ENCODE measurements at regions not wholly inside any gene's neighbourhood (a gene's known extent, or its start where the extent isn't known, plus 50 kb on each side); places are given as distances from the start of the nearest gene placed in this dataset.
A peak's percentile ranks its signal among the peaks of the same experiment; 100 is the strongest.

GRCh38 chr13:21813110-21813509 lies 142.2 kb downstream of the FGF9 start:
- no peak overlapping the region for H3K4me3 ChIP-seq
- WGBS, 2 donors = 93 to 94% methylated on average over 4 of the region's 4 CpGs
- no peaks in the 10 kb centered on the region for H3K36me3 ChIP-seq (ENCODE audit: low read depth, missing control alignments)
- H3K4me1 ChIP-seq = no peaks in the 10 kb centered on the region
- no peaks in the 10 kb centered on the region for H3K27me3 ChIP-seq
- TF ChIP-seq POLR2A (IDR thresholded peaks at IDR 0.05) (no peak), CTCF (IDR thresholded peaks at IDR 0.05) (no peak)
- no peak for DNase-seq
- intact Hi-C loops (cut with DNase I; ENCODE audit: low total_unique reads) = no loop called here
- H3K27ac ChIP-seq = no peak overlapping the region
- no peaks in the 10 kb centered on the region for H3K9me3 ChIP-seq

- no peak for DNase-seq
- WGBS, 2 donors = 33 to 53% methylated on average over 4 of the region's 4 CpGs
- no peaks in the 10 kb centered on the region for H3K27me3 ChIP-seq
- H3K4me1 ChIP-seq = no peaks in the 10 kb centered on the region
- H3K4me3 ChIP-seq = no peak overlapping the region
- no peaks in the 10 kb centered on the region for H3K36me3 ChIP-seq (ENCODE audit: low read depth, missing control alignments)
- H3K9me3 ChIP-seq = no peaks in the 10 kb centered on the region
- TF ChIP-seq CTCF (IDR thresholded peaks at IDR 0.05) (no peak), POLR2A (IDR thresholded peaks at IDR 0.05) (no peak)
- intact Hi-C loops (cut with DNase I; ENCODE audit: low total_unique reads) = no loop called here
- no peak overlapping the region for H3K27ac ChIP-seq
Measured at GRCh38 chr13:21813844-21814243, 143.0 kb downstream of the FGF9 start.

GRCh38 chr13:21814604-21815003 lies 143.7 kb downstream of the FGF9 start:
- intact Hi-C loops (cut with DNase I; ENCODE audit: low total_unique reads) = no loop called here
- 65 to 71% methylated on average over 7 of the region's 7 CpGs for WGBS, 2 donors

GRCh38 chr13:21817878-21818277 lies 147.0 kb downstream of the FGF9 start:
- Histone ChIP-seq H3K27me3 (no peaks in the 10 kb centered on the region), H3K36me3 (ENCODE audit: low read depth, missing control alignments) (no peaks in the 10 kb centered on the region), H3K27ac (no peak overlapping the region), H3K9me3 (no peaks in the 10 kb centered on the region), H3K4me1 (no peaks in the 10 kb centered on the region), H3K4me3 (peak overlapping the region; percentile 38 to 39)
- intact Hi-C loops (cut with DNase I; ENCODE audit: low total_unique reads) = no loop called here
- 57 to 67% methylated on average over 3 to 22 of the region's 25 CpGs for WGBS, 2 donors
- TF ChIP-seq CTCF (IDR thresholded peaks at IDR 0.05) (no peak), POLR2A (IDR thresholded peaks at IDR 0.05) (no peak)
- DNase-seq = no peak

More at GRCh38 chr13:21814604-21815003, 143.7 kb downstream of the FGF9 start:
- Histone ChIP-seq H3K4me1 (no peaks in the 10 kb centered on the region), H3K9me3 (no peaks in the 10 kb centered on the region), H3K27ac (no peak overlapping the region), H3K4me3 (no peak overlapping the region), H3K36me3 (ENCODE audit: low read depth, missing control alignments) (no peaks in the 10 kb centered on the region), H3K27me3 (no peaks in the 10 kb centered on the region)
- DNase-seq = no peak
- TF ChIP-seq POLR2A (IDR thresholded peaks at IDR 0.05) = no peak

- WGBS, 2 donors = 62 to 67% methylated on average over 4 of the region's 4 CpGs
- TF ChIP-seq POLR2A (IDR thresholded peaks at IDR 0.05) (no peak), CTCF (IDR thresholded peaks at IDR 0.05) (no peak)
- H3K36me3 ChIP-seq (ENCODE audit: low read depth, missing control alignments) = no peaks in the 10 kb centered on the region
- H3K4me3 ChIP-seq = no peak overlapping the region
- intact Hi-C loops (cut with DNase I; ENCODE audit: low total_unique reads) = no loop called here
- DNase-seq = no peak
- no peak overlapping the region for H3K27ac ChIP-seq
- no peaks in the 10 kb centered on the region for H3K27me3 ChIP-seq
- H3K9me3 ChIP-seq = no peaks in the 10 kb centered on the region
- no peaks in the 10 kb centered on the region for H3K4me1 ChIP-seq
Measured at GRCh38 chr13:21822029-21822428, 151.2 kb downstream of the FGF9 start.

All from testis (tissue), 2 donors.